Endothelial cell of umbilical vein (primary cell): ENCODE measurements at regions not wholly inside any gene's neighbourhood (a gene's known extent, or its start where the extent isn't known, plus 50 kb on each side); places are given as distances from the start of the nearest gene placed in this dataset.

Source experiments
- BruUV-seq: library from RNA; stranded (reverse); fragments of 400-500 nt; replicated peaks from 2 replicates; lab custom pipeline; 2021; lab: Mats Ljungman, UMichigan
- CTCF ChIA-PET: fragments of 300-600, 350-600 bp; sonication (Branson Sonifier 250); formaldehyde crosslinking; loops from one replicate; lab custom pipeline; 2021; ENCODE audit warnings: antibody characterized with exemption, inconsistent platforms; lab: Charles Lee
- POLR2A ChIA-PET: fragments of 300-600, 350-600 bp; sonication (Branson Sonifier 250); formaldehyde crosslinking; loops from one replicate; lab custom pipeline; 2021; ENCODE audit warnings: antibody characterized with exemption, inconsistent platforms; lab: Charles Lee
- DNase-seq: peaks from one replicate; pipeline ENCODE4 v3.0.0-alpha.2; 2011; ENCODE audit warnings: low read depth, low spot score
- FAIRE-seq: peaks from 2 replicates; lab custom pipeline; 2011; peaks lifted over from hg19 to GRCh38; lab: Jason Lieb, UNC
- H2AFZ ChIP-seq: 2 replicates; pipeline ENCODE4 v1.6.0; 2012; ENCODE audit warnings: low read depth, low read length, control low read depth, inconsistent platforms
- H3K27ac ChIP-seq: 2 replicates; pipeline ENCODE4 v1.5.1; 2011; ENCODE audit warnings: low read depth, mild to moderate bottlenecking, control low read depth, low read length, moderate library complexity; ENCODE audit not compliant: insufficient read depth
- H3K27me3 ChIP-seq, 2 experiments: 2 replicates each; pipeline versions ENCODE4 v1.6.0 to v1.6.1; 2011; ENCODE audit warnings: low read length in 2 of 2, mixed read lengths in 1 of 2; ENCODE audit not compliant: control insufficient read depth in 2 of 2, insufficient read depth in 2 of 2
- H3K36me3 ChIP-seq, 2 experiments: 2 replicates in 1 of 2; 3 replicates in 1 of 2; pipeline ENCODE4 v1.5.1; 2011; ENCODE audit warnings: low read length in 2 of 2, mild to moderate bottlenecking in 1 of 2, moderate library complexity in 1 of 2; ENCODE audit not compliant: control insufficient read depth in 2 of 2, insufficient read depth in 2 of 2; ENCODE audit errors: extremely low read depth in 1 of 2
- H3K4me1 ChIP-seq: 3 replicates; pipeline ENCODE4 v1.5.1; 2011; ENCODE audit warnings: mild to moderate bottlenecking, low read length; ENCODE audit not compliant: control insufficient read depth, insufficient read depth; ENCODE audit errors: extremely low read depth
- H3K4me2 ChIP-seq: 2 replicates; pipeline ENCODE4 v1.6.1; 2011; ENCODE audit warnings: low read length, control low read depth, mixed read lengths; ENCODE audit not compliant: insufficient read depth
- H3K4me3 ChIP-seq, 3 experiments: fragments of 200-600 bp in 1 of 3; sonication (generic), shearing (Covaris generic) in 1 of 3; replicated peaks in 1 of 3; 2 replicates each; pipeline ENCODE4 v1.5.1; 2011 to 2016; ENCODE audit warnings: control low read depth in 3 of 3, low read length in 3 of 3, mild to moderate bottlenecking in 2 of 3, inconsistent platforms in 1 of 3, low read depth in 1 of 3, moderate library complexity in 1 of 3; ENCODE audit not compliant: insufficient read depth in 1 of 3
- H3K79me2 ChIP-seq: 2 replicates; pipeline ENCODE4 v1.6.0; 2012; ENCODE audit warnings: low read length, inconsistent platforms; ENCODE audit not compliant: control insufficient read depth, insufficient read depth
- H3K9ac ChIP-seq: replicated peaks from 2 replicates; pipeline ENCODE3; 2011; ENCODE audit warnings: low read length, control low read depth; ENCODE audit not compliant: insufficient read depth; ENCODE audit errors: extremely low read depth
- H3K9me1 ChIP-seq: replicated peaks from 3 replicates; pipeline ENCODE4 v1.6.0; 2011; ENCODE audit warnings: mild to moderate bottlenecking, low read length; ENCODE audit not compliant: control insufficient read depth, insufficient read depth; ENCODE audit errors: extremely low read depth
- H3K9me3 ChIP-seq: replicated peaks from 2 replicates; pipeline ENCODE4 v1.5.1; 2012; ENCODE audit warnings: low read length, inconsistent platforms; ENCODE audit not compliant: control insufficient read depth, insufficient read depth
- H4K20me1 ChIP-seq: replicated peaks from 2 replicates; pipeline ENCODE3; 2011; ENCODE audit warnings: mild to moderate bottlenecking, low read length; ENCODE audit not compliant: control insufficient read depth, insufficient read depth; ENCODE audit errors: extremely low read depth
- EZH2 ChIP-seq: IDR thresholded peaks from 2 replicates; pipeline ENCODE4 v1.6.1; 2012; ENCODE audit warnings: borderline replicate concordance, low read depth, mild to moderate bottlenecking, moderate library complexity, low read length, inconsistent platforms; ENCODE audit not compliant: severe bottlenecking
- FOS ChIP-seq: IDR thresholded peaks from 2 replicates; pipeline ENCODE4 v1.6.1; 2011; ENCODE audit warnings: mild to moderate bottlenecking, low read length, moderate library complexity, borderline replicate concordance; ENCODE audit not compliant: insufficient read depth
- GATA2 ChIP-seq: IDR thresholded peaks from 2 replicates; pipeline ENCODE4 v1.7.0; 2011; ENCODE audit warnings: low read depth, mild to moderate bottlenecking, moderate library complexity, mixed read lengths, low read length; ENCODE audit not compliant: insufficient read length, insufficient read depth
- JUN ChIP-seq: IDR thresholded peaks from 2 replicates; pipeline ENCODE4 v1.6.1; 2011; ENCODE audit warnings: borderline replicate concordance, low read depth; ENCODE audit not compliant: insufficient read length, insufficient read depth
- MYC ChIP-seq: IDR thresholded peaks from one replicate; pipeline ENCODE4 v1.6.1; 2011; ENCODE audit warnings: mild to moderate bottlenecking, low read depth, low read length
- POLR2A ChIP-seq: IDR thresholded peaks from 2 replicates; pipeline ENCODE4 v1.6.1; 2012; ENCODE audit warnings: low read depth, mild to moderate bottlenecking, control low read depth, low read length
- POLR2AphosphoS5 ChIP-seq: IDR thresholded peaks from 2 replicates; pipeline ENCODE4 v1.6.1; 2012; ENCODE audit warnings: low read depth, mild to moderate bottlenecking, control low read depth, low read length, moderate library complexity; ENCODE audit not compliant: insufficient read depth
- dilution Hi-C: fragments of 300-500 bp; cut with MboI; formaldehyde crosslinking; loops from one replicate; pipeline ENCODE4 v1.15.0; 2019; ENCODE audit warnings: low sequenced_read_pairs; ENCODE audit not compliant: extremely low pct_ligation_motif_present
- intact Hi-C: fragments of 100-400 bp; cut with micrococcal nuclease; formaldehyde crosslinking; loops from one replicate; pipeline ENCODE4 v1.10.0; 2022
- TF ChIP-seq, protein P1 (sequence below), 2 donors: IDR thresholded peaks; 1 replicate in 1 of 2; 2 replicates in 1 of 2; pipeline ENCODE4 v1.5.1; 2011; ENCODE audit warnings: low read length in 2 of 2, mild to moderate bottlenecking in 2 of 2, moderate library complexity in 2 of 2, control low read depth in 1 of 2, inconsistent platforms in 1 of 2, low read depth in 1 of 2; ENCODE audit not compliant: insufficient read depth in 1 of 2; ENCODE audit errors: extremely low read depth in 1 of 2
- TF ChIP-seq, protein P2 (sequence below): IDR thresholded peaks from 2 replicates; pipeline ENCODE4 v1.6.1; 2011; ENCODE audit not compliant: insufficient read depth, insufficient read length

DNA sequence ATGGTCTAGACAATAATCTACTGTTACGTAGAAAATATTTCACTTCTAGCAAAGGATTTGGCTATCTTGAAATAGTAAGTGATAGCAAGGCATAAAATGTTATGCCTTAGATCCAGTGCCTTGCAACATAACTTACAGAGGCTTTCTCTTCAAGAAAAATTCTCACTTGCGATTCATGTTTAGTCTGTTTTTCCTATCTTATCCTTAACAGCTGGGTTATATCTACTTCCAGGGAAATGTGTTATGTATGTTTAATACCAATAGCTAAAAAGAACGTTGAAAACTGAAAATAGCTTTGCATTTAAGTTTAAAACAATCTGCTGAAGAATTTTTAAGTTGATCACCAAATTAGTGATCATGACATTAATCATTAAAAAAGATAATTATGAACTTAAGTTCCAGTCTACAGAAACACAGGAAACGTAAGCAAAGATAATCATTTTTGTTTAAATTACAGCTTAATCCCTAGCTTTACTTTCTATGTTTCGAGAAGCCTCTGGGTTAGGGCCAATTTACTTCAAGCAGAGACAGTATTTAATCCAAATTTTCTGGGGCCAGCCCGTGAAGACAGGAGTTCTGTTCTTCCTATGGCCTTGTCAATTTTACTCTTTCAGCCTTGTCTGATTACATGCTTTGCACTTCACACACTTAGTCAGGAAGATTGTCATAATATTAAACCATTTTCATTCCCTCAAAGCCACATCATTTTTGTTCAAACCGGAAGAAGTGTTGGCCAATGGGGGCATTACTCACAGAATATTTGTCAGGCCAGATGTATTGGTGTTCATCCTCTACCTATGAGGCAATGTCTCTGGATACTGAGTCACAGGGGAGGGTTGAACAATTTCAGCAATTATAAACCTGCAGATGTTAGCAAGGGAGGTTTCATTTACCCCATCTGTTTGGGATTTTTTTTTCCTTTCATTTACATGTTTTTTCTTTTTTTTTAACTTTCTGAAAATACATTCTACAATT lies 1132.9 kb upstream of the ZEB2 start:
- CTCF ChIA-PET, result interaction anchor here (0.8 kb wide), 1 partner anchor 12 kb away, joined by 3 read pairs; no protein-coding TSS in a partner anchor
- no peak overlapping the region for H3K9ac ChIP-seq
- BruUV-seq, result no TSS peak
- H3K27me3 ChIP-seq, result no peaks in the 10 kb centered on the region
- no peaks in the 10 kb centered on the region for H3K79me2 ChIP-seq
- no peaks in the 10 kb centered on the region for H3K36me3 ChIP-seq
- FAIRE-seq, result no peak
- no peaks in the 10 kb centered on the region for H4K20me1 ChIP-seq
- intact Hi-C loops (no loop called here), dilution Hi-C loops (no loop called here)
- H3K4me2 ChIP-seq, result no peak overlapping the region
- TF ChIP-seq POLR2A (no peak), MYC (no peak), JUN (no peak), EZH2 (no peak), GATA2 (no peak), POLR2AphosphoS5 (no peak), FOS (no peak)
- TF ChIP-seq, protein P1, sequence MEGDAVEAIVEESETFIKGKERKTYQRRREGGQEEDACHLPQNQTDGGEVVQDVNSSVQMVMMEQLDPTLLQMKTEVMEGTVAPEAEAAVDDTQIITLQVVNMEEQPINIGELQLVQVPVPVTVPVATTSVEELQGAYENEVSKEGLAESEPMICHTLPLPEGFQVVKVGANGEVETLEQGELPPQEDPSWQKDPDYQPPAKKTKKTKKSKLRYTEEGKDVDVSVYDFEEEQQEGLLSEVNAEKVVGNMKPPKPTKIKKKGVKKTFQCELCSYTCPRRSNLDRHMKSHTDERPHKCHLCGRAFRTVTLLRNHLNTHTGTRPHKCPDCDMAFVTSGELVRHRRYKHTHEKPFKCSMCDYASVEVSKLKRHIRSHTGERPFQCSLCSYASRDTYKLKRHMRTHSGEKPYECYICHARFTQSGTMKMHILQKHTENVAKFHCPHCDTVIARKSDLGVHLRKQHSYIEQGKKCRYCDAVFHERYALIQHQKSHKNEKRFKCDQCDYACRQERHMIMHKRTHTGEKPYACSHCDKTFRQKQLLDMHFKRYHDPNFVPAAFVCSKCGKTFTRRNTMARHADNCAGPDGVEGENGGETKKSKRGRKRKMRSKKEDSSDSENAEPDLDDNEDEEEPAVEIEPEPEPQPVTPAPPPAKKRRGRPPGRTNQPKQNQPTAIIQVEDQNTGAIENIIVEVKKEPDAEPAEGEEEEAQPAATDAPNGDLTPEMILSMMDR (IDR thresholded peaks at IDR 0.05; ENCODE audit: extremely low read depth in 1 of 2, insufficient read depth in 1 of 2, low read depth in 1 of 2, low read length in 2 of 2), result no peak
- TF ChIP-seq, protein P2, sequence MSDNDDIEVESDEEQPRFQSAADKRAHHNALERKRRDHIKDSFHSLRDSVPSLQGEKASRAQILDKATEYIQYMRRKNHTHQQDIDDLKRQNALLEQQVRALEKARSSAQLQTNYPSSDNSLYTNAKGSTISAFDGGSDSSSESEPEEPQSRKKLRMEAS, result no peak
- no peaks in the 10 kb centered on the region for H3K9me1 ChIP-seq
- H3K9me3 ChIP-seq, result no peaks in the 10 kb centered on the region
- H2AFZ ChIP-seq, result no peak overlapping the region
- no peak overlapping the region for H3K27ac ChIP-seq
- DNase-seq, result no peak
- no peak overlapping the region for H3K4me3 ChIP-seq
- POLR2A ChIA-PET, result no interaction called here
- H3K4me1 ChIP-seq, result no peaks in the 10 kb centered on the region
